Upper lobe of left lung (tissue), 6 donors: ENCODE measurements at regions not wholly inside any gene's neighbourhood (a gene's known extent, or its start where the extent isn't known, plus 50 kb on each side); places are given as distances from the start of the nearest gene placed in this dataset.

Experiments used
- ATAC-seq, 2 donors: fragments of 200-7000 bp; cut with Tn5 transposase; one replicate each; pipeline ENCODE4 v1.9.1; 2022; ENCODE audit warnings: mild to moderate bottlenecking in 2 of 2, moderate library complexity in 2 of 2; ENCODE audit not compliant: low FRiP score in 2 of 2
- DNase-seq, 2 donors: peaks; one replicate each; pipeline ENCODE4 v3.0.0-alpha.2; 2019 to 2020
- H3K27ac ChIP-seq, 4 donors: fragments of 200-600 bp; sonication (generic); one replicate each; pipeline ENCODE4 v1.5.1; 2016 to 2019
- H3K27me3 ChIP-seq, 4 donors: fragments of 200-600 bp; sonication (generic); one replicate each; pipeline ENCODE4 v1.5.1; 2017 to 2019
- H3K36me3 ChIP-seq, 4 donors: fragments of 200-600 bp; sonication (generic); one replicate each; pipeline ENCODE4 v1.5.1; 2016 to 2019
- H3K4me1 ChIP-seq, 4 donors: fragments of 200-600 bp; sonication (generic); one replicate each; pipeline ENCODE4 v1.5.1; 2018 to 2019
- H3K4me3 ChIP-seq, 4 donors: fragments of 200-600 bp; sonication (generic); one replicate each; pipeline ENCODE4 v1.5.1; 2017 to 2019; ENCODE audit warnings: mild to moderate bottlenecking in 2 of 4, moderate library complexity in 1 of 4
- H3K9me3 ChIP-seq, 4 donors: fragments of 200-600 bp; sonication (generic); one replicate each; pipeline ENCODE4 v1.5.1; 2018 to 2019
- EP300 ChIP-seq, 4 donors: sonication (generic); formaldehyde crosslinking; IDR thresholded peaks; one replicate each; pipeline ENCODE4 v1.5.1; 2017; ENCODE audit warnings: antibody characterized with exemption in 4 of 4, control low read depth in 2 of 4
- POLR2A ChIP-seq, 4 donors: fragments of 450-650 bp; IDR thresholded peaks; one replicate each; pipeline ENCODE4 v1.5.1; 2016 to 2017; ENCODE audit warnings: antibody characterized with exemption in 4 of 4, mild to moderate bottlenecking in 2 of 4
- POLR2AphosphoS5 ChIP-seq, 2 donors: sonication (generic); formaldehyde crosslinking; IDR thresholded peaks; one replicate each; pipeline ENCODE4 v1.5.1; 2017; ENCODE audit warnings: antibody characterized with exemption in 2 of 2
- WGBS, 2 donors: methylation state at CpG; one replicate each; pipeline ENCODE4 v1.1.5; 2017 to 2018; 5-methylcytosine and 5-hydroxymethylcytosine counted together
- TF ChIP-seq, protein P1 (sequence below), 6 experiments: fragments of 450-650 bp in 4 of 6; fragments of 200-600 bp in 2 of 6; sonication (generic) in 2 of 6; IDR thresholded peaks; one replicate each; pipeline ENCODE4 v1.5.1; 2016 to 2019; ENCODE audit warnings: antibody characterized with exemption in 6 of 6
- donor health status: DM: no; HTN: no; CAD: no; lungs with moderate emphysema.
- donor health status: DM: no; HTN: yes; CAD: no; lungs with severe emphysema.

DNA sequence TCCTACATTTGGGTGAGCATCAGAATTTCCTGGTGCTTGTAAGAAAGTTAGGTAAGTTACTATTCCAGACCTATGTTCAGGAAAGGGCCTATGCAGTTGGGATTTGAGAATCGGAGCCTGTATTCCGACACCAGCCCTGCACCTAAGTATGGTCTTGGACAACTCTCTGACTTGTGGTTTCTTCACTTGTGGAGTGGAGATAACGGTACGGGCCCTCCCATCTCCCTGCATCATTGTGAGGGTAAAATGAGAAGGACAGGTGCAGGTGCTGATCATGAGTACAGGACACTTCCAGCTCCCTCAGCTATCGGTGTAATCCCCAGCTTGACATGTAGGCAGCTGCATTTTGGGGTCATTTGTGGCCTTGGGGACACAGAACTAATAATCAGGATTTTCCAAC, 138.3 kb upstream of the NAMPT start:
- TF ChIP-seq, protein P1, sequence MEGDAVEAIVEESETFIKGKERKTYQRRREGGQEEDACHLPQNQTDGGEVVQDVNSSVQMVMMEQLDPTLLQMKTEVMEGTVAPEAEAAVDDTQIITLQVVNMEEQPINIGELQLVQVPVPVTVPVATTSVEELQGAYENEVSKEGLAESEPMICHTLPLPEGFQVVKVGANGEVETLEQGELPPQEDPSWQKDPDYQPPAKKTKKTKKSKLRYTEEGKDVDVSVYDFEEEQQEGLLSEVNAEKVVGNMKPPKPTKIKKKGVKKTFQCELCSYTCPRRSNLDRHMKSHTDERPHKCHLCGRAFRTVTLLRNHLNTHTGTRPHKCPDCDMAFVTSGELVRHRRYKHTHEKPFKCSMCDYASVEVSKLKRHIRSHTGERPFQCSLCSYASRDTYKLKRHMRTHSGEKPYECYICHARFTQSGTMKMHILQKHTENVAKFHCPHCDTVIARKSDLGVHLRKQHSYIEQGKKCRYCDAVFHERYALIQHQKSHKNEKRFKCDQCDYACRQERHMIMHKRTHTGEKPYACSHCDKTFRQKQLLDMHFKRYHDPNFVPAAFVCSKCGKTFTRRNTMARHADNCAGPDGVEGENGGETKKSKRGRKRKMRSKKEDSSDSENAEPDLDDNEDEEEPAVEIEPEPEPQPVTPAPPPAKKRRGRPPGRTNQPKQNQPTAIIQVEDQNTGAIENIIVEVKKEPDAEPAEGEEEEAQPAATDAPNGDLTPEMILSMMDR (IDR thresholded peaks at IDR 0.05), result no peak
- no peak for TF ChIP-seq POLR2A (IDR thresholded peaks at IDR 0.05)
- TF ChIP-seq POLR2AphosphoS5 (IDR thresholded peaks at IDR 0.05), result no peak
- no peak for TF ChIP-seq EP300 (IDR thresholded peaks at IDR 0.05)
- Histone ChIP-seq H3K4me3 (no peak overlapping the region), H3K36me3 (no peaks in the 10 kb centered on the region), H3K27ac (peak overlapping the region in 2 of 4 donors; percentile 86 to 88), H3K27me3 (no peaks in the 10 kb centered on the region), H3K9me3 (no peaks in the 10 kb centered on the region), H3K4me1 (peaks cover 62 to 72% (median 68%) of the 10 kb centered on the region in 4 donors)
- 75 to 90% methylated on average over 5 of the region's 5 CpGs for WGBS, 2 donors
- DNase-seq (no peak), ATAC-seq (no peak)

DNA sequence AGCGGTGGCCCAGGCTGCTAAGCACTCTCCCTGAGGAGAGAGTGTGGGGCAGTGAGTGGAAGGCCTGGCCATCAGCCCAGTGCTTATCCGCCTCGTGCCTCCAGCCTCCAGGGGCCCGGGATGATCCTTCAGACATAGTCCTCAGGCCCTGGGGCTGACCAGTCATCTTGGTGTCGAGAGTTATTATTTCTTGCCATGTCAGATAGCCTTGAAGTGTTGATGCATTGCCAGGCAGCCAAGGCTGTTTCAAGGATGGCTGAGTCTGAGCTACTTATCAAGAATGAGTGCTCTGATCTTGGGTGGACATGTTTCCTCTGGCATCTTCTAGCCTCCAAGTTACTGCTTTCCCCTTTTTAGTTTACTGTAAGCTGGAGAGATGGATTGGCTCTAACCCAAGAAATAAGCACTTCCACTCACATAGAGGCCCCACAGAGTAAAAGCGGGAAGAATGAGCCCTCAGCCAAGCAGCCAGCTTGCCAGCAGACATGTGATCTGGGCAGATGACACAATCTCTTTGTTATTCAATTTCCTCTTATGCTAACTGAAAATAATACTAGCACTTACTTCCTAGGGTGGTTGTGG, 136.5 kb upstream of the NAMPT start:
- ATAC-seq (peak; percentile 65 to 77), DNase-seq (peak; percentile 45 to 88)
- no peaks in the 10 kb centered on the region for H3K36me3 ChIP-seq
- 25 to 26% methylated on average over 6 of the region's 6 CpGs for WGBS, 2 donors
- H3K9me3 ChIP-seq, result peaks cover 0 to 1% (median under 1%) of the 10 kb centered on the region in 4 donors
- no peaks in the 10 kb centered on the region for H3K27me3 ChIP-seq
- H3K4me3 ChIP-seq, result no peak overlapping the region
- TF ChIP-seq POLR2A (IDR thresholded peaks at IDR 0.05) (no peak), POLR2AphosphoS5 (IDR thresholded peaks at IDR 0.05) (peak; percentile 85 to 94), EP300 (IDR thresholded peaks at IDR 0.05) (peak; percentile 40 to 98 (median 70))
- TF ChIP-seq, protein P1 (IDR thresholded peaks at IDR 0.05), result no peak
- H3K4me1 ChIP-seq, result peaks cover 68 to 78% (median 77%) of the 10 kb centered on the region in 4 donors
- peak overlapping the region; percentile 83 to 93 (median 87) for H3K27ac ChIP-seq

DNA sequence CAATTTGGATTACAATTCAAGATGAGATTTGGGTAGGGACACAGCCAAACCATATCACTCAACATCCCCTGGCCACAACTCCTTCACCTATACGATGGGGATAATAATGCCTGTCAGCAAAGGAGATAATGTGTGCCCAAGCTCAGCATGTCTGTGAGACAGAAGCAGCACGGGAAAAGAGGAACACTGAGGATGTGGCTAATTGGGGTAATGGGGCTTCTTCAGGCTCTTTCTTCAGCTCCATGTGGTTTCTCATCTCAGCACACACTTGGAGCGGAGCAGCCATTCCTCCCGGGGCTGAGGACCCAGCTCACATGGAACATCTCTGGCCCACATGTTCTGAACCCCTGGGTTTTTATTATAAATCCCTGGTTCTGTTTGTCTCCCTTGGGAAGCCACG, 136.0 kb upstream of the NAMPT start:
- 55 to 69% methylated on average over 5 of the region's 5 CpGs for WGBS, 2 donors
- no peak for ATAC-seq
- no peak for TF ChIP-seq POLR2A (IDR thresholded peaks at IDR 0.05)

DNA sequence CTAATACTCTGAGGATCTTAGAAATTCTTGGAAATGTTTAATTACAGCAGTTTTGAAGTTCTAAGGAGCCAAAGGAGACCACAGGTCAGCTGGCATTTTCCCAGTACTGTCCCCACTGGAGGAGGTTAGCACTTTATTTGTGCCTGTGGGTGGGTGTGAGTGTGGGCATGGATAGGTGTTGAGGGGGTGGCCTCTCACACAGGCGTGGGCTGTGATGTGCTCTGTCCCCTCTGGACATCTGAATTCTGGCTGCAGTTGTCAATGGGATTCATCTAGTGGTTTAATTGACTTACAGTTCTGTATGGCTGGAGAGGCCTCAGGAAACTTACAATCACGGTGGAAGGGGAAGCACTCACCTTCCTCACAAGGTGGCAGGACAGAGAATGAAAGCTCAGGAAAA, 135.4 kb upstream of the NAMPT start:
- Histone ChIP-seq H3K36me3 (no peaks in the 10 kb centered on the region), H3K4me3 (no peak overlapping the region), H3K9me3 (peaks cover 0 to 8% (median 4%) of the 10 kb centered on the region in 4 donors), H3K4me1 (peaks cover 57 to 70% (median 66%) of the 10 kb centered on the region in 4 donors), H3K27ac (peak overlapping the region; percentile 83 to 93 (median 87)), H3K27me3 (no peaks in the 10 kb centered on the region)
- ATAC-seq (no peak), DNase-seq (no peak)
- TF ChIP-seq POLR2A (IDR thresholded peaks at IDR 0.05) (no peak), EP300 (IDR thresholded peaks at IDR 0.05) (no peak), POLR2AphosphoS5 (IDR thresholded peaks at IDR 0.05) (no peak)
- TF ChIP-seq, protein P1 (IDR thresholded peaks at IDR 0.05), result no peak
- 75 to 77% methylated on average over 2 of the region's 2 CpGs for WGBS, 2 donors

More for the DNA sequence above, 136.0 kb upstream of the NAMPT start:
- Histone ChIP-seq H3K27ac (peak overlapping the region; percentile 83 to 93 (median 87)), H3K9me3 (peaks cover 0 to 6% (median 4%) of the 10 kb centered on the region in 4 donors), H3K27me3 (no peaks in the 10 kb centered on the region), H3K4me3 (no peak overlapping the region), H3K36me3 (no peaks in the 10 kb centered on the region), H3K4me1 (peaks cover 62 to 76% (median 71%) of the 10 kb centered on the region in 4 donors)
- DNase-seq, result no peak

DNA sequence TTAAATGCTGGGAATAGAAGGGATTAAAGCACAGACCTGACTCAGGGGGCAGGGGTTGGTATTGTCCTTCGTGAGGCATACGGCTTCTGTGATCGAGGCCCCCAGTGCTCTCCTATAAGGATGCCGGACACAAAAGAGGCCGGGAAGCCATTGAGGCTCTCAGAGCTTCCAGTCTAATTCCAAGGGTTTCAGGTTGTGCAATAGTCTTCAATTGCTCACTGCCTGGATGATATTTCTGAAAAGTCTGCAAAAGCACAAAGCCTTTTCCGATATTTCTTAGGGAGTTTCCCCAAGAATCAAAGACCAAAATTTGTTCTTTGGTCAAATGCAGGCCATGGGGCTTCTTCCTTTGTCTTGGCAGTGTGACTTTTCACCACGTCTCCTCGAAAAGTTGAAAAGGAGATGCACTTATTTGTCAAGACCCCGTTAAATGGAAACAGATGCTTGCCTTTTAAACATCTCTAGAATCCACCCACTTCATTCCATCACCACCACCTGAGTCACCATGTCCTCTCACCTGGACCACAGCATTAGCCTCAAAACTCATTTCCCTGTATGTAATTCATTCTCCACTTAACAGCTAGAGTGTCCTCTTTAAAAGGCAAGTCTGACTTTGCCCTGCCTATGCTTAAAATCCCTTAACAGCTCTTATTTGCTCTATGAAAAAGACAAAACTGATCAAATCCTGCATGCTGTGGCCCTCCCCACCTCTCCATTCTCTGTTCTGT, 134.8 kb upstream of the NAMPT start:
- no peaks in the 10 kb centered on the region for H3K27me3 ChIP-seq
- DNase-seq, result no peak
- WGBS, 2 donors, result 89 to 92% methylated on average over 9 of the region's 9 CpGs
- H3K4me3 ChIP-seq, result no peak overlapping the region
- TF ChIP-seq, protein P1 (IDR thresholded peaks at IDR 0.05), result no peak
- TF ChIP-seq POLR2AphosphoS5 (IDR thresholded peaks at IDR 0.05), result peak in 1 of 2 donors; percentile 26
- peak in 1 of 4 donors; percentile 7 for TF ChIP-seq EP300 (IDR thresholded peaks at IDR 0.05)
- TF ChIP-seq POLR2A (IDR thresholded peaks at IDR 0.05), result no peak
- peak overlapping the region; percentile 83 to 93 (median 87) for H3K27ac ChIP-seq
- peaks cover 0 to 8% (median 4%) of the 10 kb centered on the region in 4 donors for H3K9me3 ChIP-seq
- H3K36me3 ChIP-seq, result no peaks in the 10 kb centered on the region
- peaks cover 55 to 67% (median 60%) of the 10 kb centered on the region in 4 donors for H3K4me1 ChIP-seq
- ATAC-seq, result no peak
